Caki2 (cell line): ENCODE measurements at regions not wholly inside any gene's neighbourhood (a gene's known extent, or its start where the extent isn't known, plus 50 kb on each side); places are given as distances from the start of the nearest gene placed in this dataset.

ENCODE experiments used
- DNase-seq: peaks from one replicate; pipeline ENCODE4 v3.0.0-alpha.2; 2015; ENCODE audit warnings: low read depth
- in situ Hi-C: cut with HindIII; loops from 2 replicates; pipeline ENCODE4 v1.10.0; 2016; ENCODE audit warnings: low sequenced_read_pairs, low pct_unique_long_range_greater_than_20kb, mixed read lengths

GRCh38 chr3:99023590-99024192, 122.2 kb upstream of the DCBLD2 start:
- DNase-seq: peak; percentile 16
- in situ Hi-C loops: no loop called here

DNA sequence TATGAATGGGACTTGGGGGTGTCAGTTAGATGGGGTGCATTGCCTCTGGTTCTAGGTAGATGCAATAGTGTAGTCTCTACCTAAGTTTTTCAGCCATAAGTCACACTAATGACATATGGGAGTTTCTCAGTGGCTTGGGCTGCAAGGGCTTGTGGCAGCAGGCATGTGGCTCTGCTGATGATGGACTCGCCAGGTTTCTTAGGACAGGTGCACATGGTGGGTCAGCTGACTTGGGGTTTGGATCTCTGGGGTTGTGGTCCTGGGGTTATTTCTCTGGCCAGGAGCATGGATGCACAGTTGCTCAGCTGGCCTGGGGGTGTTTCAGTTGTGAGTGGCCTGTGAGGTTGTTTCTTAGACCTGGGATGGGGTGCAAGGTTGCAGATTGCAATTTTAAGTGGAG, 120.0 kb upstream of the DCBLD2 start:
- in situ Hi-C loops: no loop called here
- DNase-seq: no peak

- in situ Hi-C loops: no loop called here
- no peak for DNase-seq
These were observed 115.0 kb upstream of the DCBLD2 start for GRCh38 chr3:99016452-99016851.

GRCh38 chr3:99013777-99014315, 112.4 kb upstream of the DCBLD2 start:
- in situ Hi-C loops: no loop called here
- no peak for DNase-seq

GRCh38 chr3:99013077-99013476, 111.6 kb upstream of the DCBLD2 start:
- no peak for DNase-seq
- in situ Hi-C loops: no loop called here

DNA sequence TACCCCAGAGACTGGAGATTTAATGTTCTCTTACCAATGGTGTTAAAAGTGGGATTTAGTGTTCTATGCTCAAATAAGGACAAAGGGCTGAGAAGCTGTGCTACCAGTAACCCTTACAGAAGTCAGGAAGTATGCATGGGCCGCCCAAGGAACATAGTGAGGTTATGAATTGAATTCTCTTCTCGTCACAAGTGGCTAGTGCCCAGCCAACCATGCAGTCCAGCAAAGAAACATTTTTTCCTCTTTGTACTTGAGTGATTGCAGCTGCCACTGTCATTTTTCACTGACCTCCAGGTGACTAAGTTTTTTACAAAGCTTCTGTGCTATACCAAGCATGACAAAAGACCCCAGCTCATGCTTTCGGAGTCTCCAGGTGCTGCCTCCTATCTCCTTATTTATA, 110.6 kb upstream of the DCBLD2 start:
- in situ Hi-C loops: no loop called here
- DNase-seq: peak; percentile 90

- DNase-seq: no peak
- in situ Hi-C loops: no loop called here
These were observed 108.4 kb upstream of the DCBLD2 start for GRCh38 chr3:99009851-99010250.

GRCh38 chr3:99006686-99007085, 105.2 kb upstream of the DCBLD2 start:
- in situ Hi-C loops: no loop called here
- no peak for DNase-seq

DNA sequence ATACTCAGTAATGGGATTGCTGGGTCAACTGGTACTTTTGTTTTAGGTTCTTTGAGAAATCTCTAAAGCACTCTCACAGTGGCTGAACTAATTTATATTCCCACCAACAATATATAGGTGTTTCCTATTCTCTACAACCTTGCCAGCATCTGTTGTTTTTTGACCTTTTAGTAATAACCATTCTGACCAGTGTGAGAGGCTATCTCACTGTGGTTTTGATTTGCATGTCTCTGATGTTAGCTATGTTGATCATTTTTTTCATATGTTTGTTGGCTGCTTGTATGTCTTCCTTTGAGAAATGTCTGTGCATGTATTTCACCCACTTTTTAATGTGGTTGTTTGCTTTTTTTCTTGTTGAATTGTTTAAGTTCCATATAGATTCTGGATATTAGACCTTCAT, 98.2 kb upstream of the DCBLD2 start:
- no peak for DNase-seq

GRCh38 chr3:98994128-98994762, 92.8 kb upstream of the DCBLD2 start:
- DNase-seq: peak; percentile 49
- in situ Hi-C loops: no loop called here

More for the DNA sequence above, 98.2 kb upstream of the DCBLD2 start:
- in situ Hi-C loops: no loop called here

DNA sequence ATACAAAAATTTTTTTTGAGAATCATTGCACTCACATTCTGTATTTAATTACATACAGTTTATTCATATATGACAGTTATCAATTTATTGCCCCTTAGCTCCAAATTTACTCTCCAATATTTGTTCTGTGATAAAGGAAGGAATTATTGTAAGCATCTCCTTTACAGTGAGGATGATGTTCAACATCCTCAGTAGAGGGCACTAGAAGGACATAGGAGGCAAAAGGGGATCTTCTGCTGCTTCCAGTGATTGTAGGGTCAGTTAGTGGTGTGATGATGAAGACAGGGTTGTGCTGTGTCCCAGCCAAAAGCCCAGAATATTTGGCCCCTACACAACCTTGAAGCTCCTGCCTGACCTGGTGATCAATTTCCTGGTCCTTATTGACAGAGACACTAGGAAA, 89.9 kb upstream of the DCBLD2 start:
- no peak for DNase-seq
- in situ Hi-C loops: no loop called here

DNA sequence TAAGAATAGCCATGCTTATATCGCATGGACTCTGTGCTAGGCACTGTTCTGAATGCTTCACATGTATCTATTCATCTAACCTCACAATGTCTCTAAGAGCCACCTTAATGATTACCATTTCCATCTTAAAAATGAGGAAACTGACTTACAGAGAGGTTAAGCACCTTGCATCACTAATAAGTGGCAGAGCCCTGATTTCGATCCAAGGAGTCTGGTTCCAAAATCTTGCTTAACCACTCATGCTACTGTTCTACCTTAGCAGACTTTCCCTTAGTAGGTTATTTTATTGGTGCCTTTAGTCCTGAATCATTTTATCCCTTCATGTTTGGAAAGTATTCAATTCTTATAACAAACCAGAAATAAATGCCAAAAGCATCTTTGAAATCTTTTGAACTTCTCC, 89.2 kb upstream of the DCBLD2 start:
- in situ Hi-C loops: no loop called here
- DNase-seq: no peak

GRCh38 chr3:98986073-98986472, 84.6 kb upstream of the DCBLD2 start:
- DNase-seq: peak; percentile 85
- in situ Hi-C loops: no loop called here

DNA sequence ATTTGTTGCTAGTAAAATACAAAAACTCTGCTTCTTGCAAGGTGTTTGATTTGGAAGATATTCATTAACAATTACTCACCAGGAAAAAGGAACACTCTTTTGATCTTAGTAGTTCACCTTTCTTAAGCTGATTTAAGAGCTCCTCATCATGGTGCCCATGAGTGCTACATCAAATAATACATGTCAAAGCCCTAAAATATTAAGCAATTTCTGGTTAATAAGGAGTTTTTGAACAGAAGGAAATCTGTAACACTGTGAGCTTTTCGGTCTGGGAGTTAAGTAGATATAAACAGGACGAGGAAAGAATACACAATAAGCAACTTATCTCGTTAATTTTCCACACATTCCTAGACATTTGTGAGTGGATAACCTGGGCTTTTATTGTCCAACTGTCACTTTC, 83.9 kb upstream of the DCBLD2 start:
- DNase-seq: no peak
- in situ Hi-C loops: no loop called here

DNA sequence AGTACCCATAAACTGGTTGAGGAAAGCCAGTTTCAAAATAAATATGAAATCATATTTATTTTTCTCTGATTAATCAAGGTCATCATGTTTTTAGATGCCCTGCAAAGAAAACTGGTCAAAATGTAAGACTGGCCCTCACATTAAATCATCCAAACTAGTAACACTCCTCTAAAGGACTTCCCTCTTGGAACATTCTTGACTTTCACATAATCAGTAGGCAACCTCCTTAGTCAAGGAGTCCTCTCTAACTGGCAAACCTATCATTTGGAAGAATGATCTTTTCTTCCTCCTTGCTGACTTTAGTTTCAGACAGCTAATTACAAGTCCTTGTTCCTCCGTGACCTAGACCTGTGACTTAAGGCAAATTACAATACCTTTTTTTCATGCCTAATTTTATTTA, 82.5 kb upstream of the DCBLD2 start:
- in situ Hi-C loops: loop anchor here (5.0 kb wide), 1 partner anchor 87 kb away; no protein-coding TSS in a partner anchor
- DNase-seq: no peak

DNA sequence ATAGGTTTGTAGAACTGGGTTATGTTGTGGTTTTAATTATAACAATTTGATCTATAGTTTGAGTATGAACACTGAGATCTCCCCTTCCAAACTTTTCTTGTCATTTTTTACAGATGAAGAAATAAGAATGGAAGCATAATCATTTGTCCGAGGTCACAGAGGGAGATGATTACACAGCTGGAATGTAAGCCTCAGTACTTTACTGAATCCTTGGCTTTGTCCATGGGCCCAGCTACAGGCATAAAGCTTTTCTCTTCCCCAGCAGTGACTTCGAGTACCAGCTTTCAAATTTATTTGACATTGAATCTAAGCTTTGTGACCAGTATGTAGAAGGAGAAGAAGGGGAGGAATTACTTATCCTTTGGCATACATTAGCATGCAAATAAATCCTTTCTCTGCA, 80.9 kb upstream of the DCBLD2 start:
- no peak for DNase-seq
- in situ Hi-C loops: loop anchor here (5.0 kb wide), 1 partner anchor 85 kb away; no protein-coding TSS in a partner anchor

GRCh38 chr3:98980915-98981596, 79.6 kb upstream of the DCBLD2 start:
- in situ Hi-C loops: loop anchor here (5.0 kb wide), 1 partner anchor 84 kb away; no protein-coding TSS in a partner anchor
- DNase-seq: peak; percentile 72

GRCh38 chr3:98979296-98979695, 77.8 kb upstream of the DCBLD2 start:
- in situ Hi-C loops: no loop called here
- no peak for DNase-seq

- in situ Hi-C loops: no loop called here
- DNase-seq: peak; percentile 66
These were observed 76.7 kb upstream of the DCBLD2 start for GRCh38 chr3:98978068-98978811.
